Thyroid gland (tissue), 4 donors: ENCODE measurements at regions not wholly inside any gene's neighbourhood (a gene's known extent, or its start where the extent isn't known, plus 50 kb on each side); places are given as distances from the start of the nearest gene placed in this dataset.

Source experiments
- DNase-seq, 2 donors: peaks; one replicate each; pipeline ENCODE4 v3.0.0-alpha.2; 2019
- H3K27ac ChIP-seq, 3 donors: fragments of 200-600 bp; sonication (generic); 1 replicate in 2 of 3; 2 replicates in 1 of 3; pipeline ENCODE4 v1.5.1; 2016 to 2019; ENCODE audit warnings: mild to moderate bottlenecking in 1 of 3, moderate library complexity in 1 of 3
- H3K27me3 ChIP-seq: fragments of 200-600 bp; sonication (generic); one replicate; pipeline ENCODE4 v1.5.1; 2019
- H3K36me3 ChIP-seq, 2 donors: fragments of 200-600 bp; sonication (generic); one replicate each; pipeline ENCODE4 v1.5.1; 2016 to 2019
- H3K4me1 ChIP-seq, 2 donors: fragments of 200-600 bp; sonication (generic); one replicate each; pipeline ENCODE4 v1.5.1; 2017 to 2019
- H3K4me3 ChIP-seq, 3 donors: fragments of 200-600 bp; sonication (generic); replicated peaks in 1 of 3; 1 replicate in 2 of 3; 2 replicates in 1 of 3; pipeline ENCODE4 v1.5.1; 2016; ENCODE audit warnings: mild to moderate bottlenecking in 1 of 3
- H3K9me3 ChIP-seq: fragments of 200-600 bp; sonication (generic); one replicate; pipeline ENCODE4 v1.5.1; 2017
- POLR2A ChIP-seq, 2 donors: fragments of 450-650 bp; IDR thresholded peaks; one replicate each; pipeline ENCODE4 v1.6.1; 2017; ENCODE audit warnings: antibody characterized with exemption in 2 of 2, mild to moderate bottlenecking in 2 of 2, moderate library complexity in 1 of 2
- WGBS, 2 donors: methylation state at CpG; one replicate each; pipeline ENCODE4 v1.1.5; 2017; 5-methylcytosine and 5-hydroxymethylcytosine counted together
- intact Hi-C: fragments of 100-400 bp; cut with DNase I; formaldehyde crosslinking; loops from one replicate; pipeline ENCODE4 v1.15.1; 2023
- TF ChIP-seq, protein P1 (sequence below), 6 experiments: fragments of 200-600 bp in 3 of 6; fragments of 450-650 bp in 3 of 6; sonication (generic) in 3 of 6; IDR thresholded peaks; one replicate each; pipeline ENCODE4 v1.5.1; 2016 to 2019; ENCODE audit warnings: antibody characterized with exemption in 6 of 6, mild to moderate bottlenecking in 2 of 6, inconsistent platforms in 1 of 6, moderate library complexity in 1 of 6

DNA sequence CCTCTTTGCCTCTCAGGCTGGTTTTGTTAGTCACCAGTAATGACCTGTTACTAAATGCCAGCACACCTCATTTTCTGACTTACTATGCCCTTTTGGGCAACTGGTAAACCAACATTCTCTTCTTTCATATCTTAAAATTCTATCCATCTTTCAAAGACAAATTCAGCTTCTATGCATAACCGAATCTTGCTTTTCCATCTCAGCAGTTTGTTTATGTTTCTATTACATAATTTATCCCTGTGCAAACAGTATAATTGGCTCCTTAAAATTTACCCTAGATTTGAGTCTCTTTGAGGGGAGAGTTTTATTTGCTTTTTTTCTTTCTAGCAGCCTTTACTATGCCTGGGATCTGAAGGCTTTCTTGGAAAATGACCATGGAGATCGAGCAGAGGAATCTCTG, 58.5 kb upstream of the SIPA1L2 start:
- intact Hi-C loops, result no loop called here
- WGBS, 2 donors, result 82 to 83% methylated on average over 2 of the region's 2 CpGs
- Histone ChIP-seq H3K4me3 (no peak overlapping the region), H3K4me1 (no peaks in the 10 kb centered on the region), H3K27ac (no peak overlapping the region), H3K27me3 (no peaks in the 10 kb centered on the region), H3K36me3 (no peaks in the 10 kb centered on the region), H3K9me3 (no peaks in the 10 kb centered on the region)
- DNase-seq, result no peak
- TF ChIP-seq, protein P1, sequence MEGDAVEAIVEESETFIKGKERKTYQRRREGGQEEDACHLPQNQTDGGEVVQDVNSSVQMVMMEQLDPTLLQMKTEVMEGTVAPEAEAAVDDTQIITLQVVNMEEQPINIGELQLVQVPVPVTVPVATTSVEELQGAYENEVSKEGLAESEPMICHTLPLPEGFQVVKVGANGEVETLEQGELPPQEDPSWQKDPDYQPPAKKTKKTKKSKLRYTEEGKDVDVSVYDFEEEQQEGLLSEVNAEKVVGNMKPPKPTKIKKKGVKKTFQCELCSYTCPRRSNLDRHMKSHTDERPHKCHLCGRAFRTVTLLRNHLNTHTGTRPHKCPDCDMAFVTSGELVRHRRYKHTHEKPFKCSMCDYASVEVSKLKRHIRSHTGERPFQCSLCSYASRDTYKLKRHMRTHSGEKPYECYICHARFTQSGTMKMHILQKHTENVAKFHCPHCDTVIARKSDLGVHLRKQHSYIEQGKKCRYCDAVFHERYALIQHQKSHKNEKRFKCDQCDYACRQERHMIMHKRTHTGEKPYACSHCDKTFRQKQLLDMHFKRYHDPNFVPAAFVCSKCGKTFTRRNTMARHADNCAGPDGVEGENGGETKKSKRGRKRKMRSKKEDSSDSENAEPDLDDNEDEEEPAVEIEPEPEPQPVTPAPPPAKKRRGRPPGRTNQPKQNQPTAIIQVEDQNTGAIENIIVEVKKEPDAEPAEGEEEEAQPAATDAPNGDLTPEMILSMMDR (IDR thresholded peaks at IDR 0.05), result no peak
- TF ChIP-seq POLR2A (IDR thresholded peaks at IDR 0.05), result no peak

- H3K27ac ChIP-seq, result no peak overlapping the region
- TF ChIP-seq, protein P1 (IDR thresholded peaks at IDR 0.05), result no peak
- TF ChIP-seq POLR2A (IDR thresholded peaks at IDR 0.05), result no peak
- H3K27me3 ChIP-seq, result no peaks in the 10 kb centered on the region
- intact Hi-C loops, result no loop called here
- WGBS, 2 donors, result 82 to 87% methylated on average over 3 of the region's 3 CpGs
- no peaks in the 10 kb centered on the region for H3K4me1 ChIP-seq
- H3K9me3 ChIP-seq, result no peaks in the 10 kb centered on the region
- H3K4me3 ChIP-seq, result no peak overlapping the region
- H3K36me3 ChIP-seq, result no peaks in the 10 kb centered on the region
- DNase-seq, result no peak
Observed at GRCh38 chr1:232689711-232690110, 59.8 kb upstream of the SIPA1L2 start.

GRCh38 chr1:232690285-232690935, 60.5 kb upstream of the SIPA1L2 start:
- Histone ChIP-seq H3K27ac (no peak overlapping the region), H3K36me3 (no peaks in the 10 kb centered on the region), H3K27me3 (no peaks in the 10 kb centered on the region), H3K9me3 (no peaks in the 10 kb centered on the region), H3K4me3 (no peak overlapping the region), H3K4me1 (no peaks in the 10 kb centered on the region)
- DNase-seq, result no peak
- TF ChIP-seq, protein P1 (IDR thresholded peaks at IDR 0.05), result no peak
- TF ChIP-seq POLR2A (IDR thresholded peaks at IDR 0.05), result no peak
- WGBS, 2 donors, result 72 to 74% methylated on average over 8 of the region's 8 CpGs
- intact Hi-C loops, result no loop called here

DNA sequence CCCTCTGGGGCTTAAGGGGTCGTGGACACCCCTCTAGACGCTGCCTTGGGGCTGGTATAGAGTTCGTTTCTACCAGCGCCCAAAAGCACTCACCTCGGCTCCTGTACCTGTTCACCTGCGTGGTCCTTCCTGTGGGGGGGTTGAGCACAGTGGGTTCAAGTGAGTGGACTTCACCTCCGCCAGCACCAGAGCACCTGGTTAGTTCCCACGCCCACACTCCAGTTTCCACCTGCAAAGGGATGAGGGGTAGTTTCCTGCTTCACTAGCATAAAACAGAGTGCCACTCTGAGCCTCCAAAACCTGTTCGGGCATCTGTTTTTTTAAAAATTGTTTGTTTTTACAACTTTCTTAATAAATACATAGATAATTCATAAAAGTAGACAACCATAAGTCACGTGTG, 64.5 kb upstream of the SIPA1L2 start:
- WGBS, 2 donors, result 93% methylated on average over 10 of the region's 10 CpGs
- H3K9me3 ChIP-seq, result no peaks in the 10 kb centered on the region
- DNase-seq, result no peak
- H3K4me1 ChIP-seq, result no peaks in the 10 kb centered on the region
- no peak overlapping the region for H3K27ac ChIP-seq
- intact Hi-C loops, result no loop called here
- no peak overlapping the region for H3K4me3 ChIP-seq
- no peak for TF ChIP-seq POLR2A (IDR thresholded peaks at IDR 0.05)
- TF ChIP-seq, protein P1 (IDR thresholded peaks at IDR 0.05), result no peak
- H3K27me3 ChIP-seq, result no peaks in the 10 kb centered on the region
- no peaks in the 10 kb centered on the region for H3K36me3 ChIP-seq

GRCh38 chr1:232695621-232696385, 65.9 kb upstream of the SIPA1L2 start:
- 80 to 93% methylated on average over 5 of the region's 5 CpGs for WGBS, 2 donors
- intact Hi-C loops, result no loop called here
- Histone ChIP-seq H3K27me3 (no peaks in the 10 kb centered on the region), H3K4me3 (no peak overlapping the region), H3K4me1 (no peaks in the 10 kb centered on the region), H3K27ac (no peak overlapping the region), H3K9me3 (no peaks in the 10 kb centered on the region), H3K36me3 (no peaks in the 10 kb centered on the region)
- DNase-seq, result no peak
- no peak for TF ChIP-seq POLR2A (IDR thresholded peaks at IDR 0.05)
- TF ChIP-seq, protein P1 (IDR thresholded peaks at IDR 0.05), result no peak
